Mucosa of descending colon (tissue), 3 donors: ENCODE measurements at regions not wholly inside any gene's neighbourhood (a gene's known extent, or its start where the extent isn't known, plus 50 kb on each side); places are given as distances from the start of the nearest gene placed in this dataset.
"Not testable (repeated sequence)": the region's sequence is repeated elsewhere in the genome, so short reads cannot be mapped to it uniquely, and the experiment has no call there.

Experiments
- ATAC-seq: fragments of 200-7000 bp; cut with Tn5 transposase; one replicate; pipeline ENCODE4 v1.9.1; 2020; ENCODE audit warnings: mild to moderate bottlenecking, moderate library complexity
- DNase-seq, 3 donors: peaks; one replicate each; pipeline ENCODE4 v3.0.0-alpha.2; 2020
- H3K36me3 ChIP-seq: fragments of 200-600 bp; one replicate; pipeline ENCODE4 v1.8.0; 2021; ENCODE audit warnings: low read depth, mild to moderate bottlenecking
- H3K4me1 ChIP-seq: fragments of 200-600 bp; one replicate; pipeline ENCODE4 v1.8.0; 2021; ENCODE audit warnings: low read depth, mild to moderate bottlenecking
- H3K4me3 ChIP-seq: fragments of 200-600 bp; one replicate; pipeline ENCODE4 v1.8.0; 2021; ENCODE audit warnings: mild to moderate bottlenecking
- H3K9me3 ChIP-seq: fragments of 200-600 bp; one replicate; pipeline ENCODE4 v1.8.0; 2021; ENCODE audit warnings: mild to moderate bottlenecking
- CTCF ChIP-seq: fragments of 200-600 bp; IDR thresholded peaks from one replicate; pipeline ENCODE4 v1.8.0; 2022; ENCODE audit warnings: antibody characterized with exemption, mild to moderate bottlenecking
- intact Hi-C, 2 donors: fragments of 100-400 bp; cut with DNase I in 1 of 2; cut with micrococcal nuclease in 1 of 2; formaldehyde crosslinking; loops; one replicate each; pipeline versions ENCODE4 v1.11.0 to v1.11.1; 2022; cut with DNase I, micrococcal nuclease
- donor health status: DM: no; HTN: no; CAD: no; lungs with moderate emphysema.
- donor health status: DM: no; HTN: no; CAD: no.
- donor health status: DM: no; HTN: yes; CAD: no.

- H3K4me1 ChIP-seq, result no peaks in the 10 kb centered on the region
- intact Hi-C loops, result loop anchor here in 1 of 2 donors (10.0 kb wide), 1 partner anchor 439 kb away; no protein-coding TSS in a partner anchor
- DNase-seq, result no peak
- ATAC-seq, result no peak
- no peak for TF ChIP-seq CTCF
- H3K4me3 ChIP-seq, result no peak overlapping the region
- no peaks in the 10 kb centered on the region for H3K36me3 ChIP-seq
- no peaks in the 10 kb centered on the region for H3K9me3 ChIP-seq
These were observed 104.4 kb downstream of the C5orf15 start for GRCh38 chr5:133863857-133864585.

GRCh38 chr5:133861161-133861737 lies 107.2 kb downstream of the C5orf15 start:
- Histone ChIP-seq H3K9me3 (no peaks in the 10 kb centered on the region), H3K4me1 (no peaks in the 10 kb centered on the region), H3K4me3 (no peak overlapping the region), H3K36me3 (no peaks in the 10 kb centered on the region)
- no peak for TF ChIP-seq CTCF
- ATAC-seq (no peak), DNase-seq (no peak)
- intact Hi-C loops, result loop anchor here in 1 of 2 donors (10.0 kb wide), 1 partner anchor 436 kb away; no protein-coding TSS in a partner anchor

GRCh38 chr5:133859073-133859472 lies 109.4 kb downstream of the C5orf15 start:
- no peak for DNase-seq
- Histone ChIP-seq H3K4me3 (no peak overlapping the region), H3K36me3 (no peaks in the 10 kb centered on the region), H3K9me3 (no peaks in the 10 kb centered on the region), H3K4me1 (no peaks in the 10 kb centered on the region)
- intact Hi-C loops, result no loop called here
- TF ChIP-seq CTCF, result no peak
- no peak for ATAC-seq

GRCh38 chr5:133857595-133858313 lies 110.7 kb downstream of the C5orf15 start:
- H3K4me3 ChIP-seq, intact Hi-C loops, DNase-seq, ATAC-seq, H3K4me1 ChIP-seq, H3K36me3 ChIP-seq, H3K9me3 ChIP-seq: not testable (repeated sequence)

- no peak overlapping the region for H3K4me3 ChIP-seq
- intact Hi-C loops, result no loop called here
- ATAC-seq, result no peak
- no peak for DNase-seq
- TF ChIP-seq CTCF, result no peak
- H3K9me3 ChIP-seq, result no peaks in the 10 kb centered on the region
- H3K4me1 ChIP-seq, result no peaks in the 10 kb centered on the region
- H3K36me3 ChIP-seq, result no peaks in the 10 kb centered on the region
These were observed 113.9 kb downstream of the C5orf15 start for GRCh38 chr5:133854554-133854953.
